PC-9 (cell line): ENCODE measurements at regions not wholly inside any gene's neighbourhood (a gene's known extent, or its start where the extent isn't known, plus 50 kb on each side); places are given as distances from the start of the nearest gene placed in this dataset.

ENCODE experiments used
- BruUV-seq: library from RNA; stranded (reverse); fragments of 400-500 nt; replicated peaks from 2 replicates; lab custom pipeline; 2021; lab: Mats Ljungman, UMichigan
- CTCF ChIA-PET: fragments of 300-600 bp; sonication (Branson Sonifier 250); formaldehyde crosslinking; loops from one replicate; lab custom pipeline; 2022; ENCODE audit warnings: antibody characterized with exemption; lab: Charles Lee
- POLR2A ChIA-PET: fragments of 300-600 bp; sonication (Branson Sonifier 250); formaldehyde crosslinking; loops from one replicate; lab custom pipeline; 2022; ENCODE audit warnings: antibody characterized with exemption; ENCODE audit not compliant: unreplicated experiment; lab: Charles Lee
- DNase-seq, 2 experiments: peaks; one replicate each; pipeline versions ENCODE4 v3.0.0 to v3.0.0-alpha.2; 2015 to 2022; ENCODE audit warnings: mixed read lengths in 1 of 2
- H2AFZ ChIP-seq: fragments of 200-600 bp; sonication (generic); 2 replicates; pipeline ENCODE4 v1.8.1; 2017; ENCODE audit warnings: antibody characterized with exemption
- H3F3A ChIP-seq: fragments of 200-600 bp; sonication (generic); 2 replicates; pipeline ENCODE4 v1.8.1; 2017; ENCODE audit warnings: antibody characterized with exemption, mild to moderate bottlenecking, low read depth; ENCODE audit not compliant: insufficient read depth
- H3K27ac ChIP-seq: fragments of 200-600 bp; sonication (generic); 2 replicates; pipeline ENCODE4 v1.6.1; 2016; ENCODE audit warnings: mixed run types
- H3K27me3 ChIP-seq: fragments of 200-600 bp; sonication (generic); 2 replicates; pipeline ENCODE4 v1.6.1; 2016; ENCODE audit warnings: low read depth, mixed run types; ENCODE audit not compliant: insufficient read depth
- H3K36me3 ChIP-seq: fragments of 200-600 bp; sonication (generic); 2 replicates; pipeline ENCODE4 v1.6.1; 2016; ENCODE audit warnings: low read depth, mixed run types
- H3K4me1 ChIP-seq: fragments of 200-600 bp; sonication (generic); replicated peaks from 2 replicates; pipeline ENCODE4 v1.6.1; 2016; ENCODE audit warnings: mixed run types; ENCODE audit not compliant: insufficient read depth
- H3K4me2 ChIP-seq: fragments of 200-600 bp; sonication (generic); 2 replicates; pipeline ENCODE4 v1.6.1; 2017; ENCODE audit warnings: mixed run types
- H3K4me3 ChIP-seq: fragments of 200-600 bp; sonication (generic); 2 replicates; pipeline ENCODE4 v1.6.1; 2016; ENCODE audit warnings: mixed run types
- H3K79me2 ChIP-seq: fragments of 200-600 bp; sonication (generic); 2 replicates; pipeline ENCODE4 v1.6.1; 2017; ENCODE audit warnings: low read depth, mixed run types
- H3K9me2 ChIP-seq: fragments of 200-600 bp; sonication (generic); 2 replicates; pipeline ENCODE4 v1.8.1; 2017; ENCODE audit warnings: mild to moderate bottlenecking; ENCODE audit not compliant: insufficient read depth
- H3K9me3 ChIP-seq: fragments of 200-600 bp; sonication (generic); 2 replicates; pipeline ENCODE4 v1.8.1; 2016; ENCODE audit warnings: low read depth; ENCODE audit not compliant: insufficient read depth
- H4K20me1 ChIP-seq: fragments of 200-600 bp; sonication (generic); 2 replicates; pipeline ENCODE4 v1.8.1; 2017; ENCODE audit not compliant: insufficient read depth
- CTCF ChIP-seq: fragments of 200-600 bp; sonication (generic); conservative IDR thresholded peaks from 2 replicates; pipeline ENCODE4 v1.6.1; 2017; ENCODE audit warnings: mixed run types, antibody characterized with exemption, mild to moderate bottlenecking, moderate library complexity
- EZH2 ChIP-seq: fragments of 200-600 bp; sonication (generic); IDR thresholded peaks from 2 replicates; pipeline ENCODE4 v1.8.0; 2017; ENCODE audit warnings: antibody characterized with exemption, low read depth
- intact Hi-C: fragments of 100-400 bp; cut with micrococcal nuclease; formaldehyde crosslinking; loops from one replicate; pipeline ENCODE4 v1.10.0; 2022; ENCODE audit not compliant: unreplicated experiment

- intact Hi-C loops = no loop called here
- no peaks in the 10 kb centered on the region for H3K27me3 ChIP-seq
- H3K27ac ChIP-seq = no peak overlapping the region
- BruUV-seq = no TSS peak
- no peak for TF ChIP-seq CTCF
- no peak for TF ChIP-seq EZH2
- H3K9me3 ChIP-seq = no peaks in the 10 kb centered on the region
- no peaks in the 10 kb centered on the region for H3K79me2 ChIP-seq
- no peaks in the 10 kb centered on the region for H4K20me1 ChIP-seq
- H3K4me1 ChIP-seq = no peaks in the 10 kb centered on the region
- CTCF ChIA-PET = no interaction called here
- no peaks in the 10 kb centered on the region for H3F3A ChIP-seq
- H3K4me2 ChIP-seq = no peak overlapping the region
- POLR2A ChIA-PET = no interaction called here
- DNase-seq = no peak
- no peak overlapping the region for H3K4me3 ChIP-seq
- H3K36me3 ChIP-seq = no peaks in the 10 kb centered on the region
- H3K9me2 ChIP-seq = no peaks in the 10 kb centered on the region
- no peak overlapping the region for H2AFZ ChIP-seq
These were observed 229.5 kb downstream of the UBE3D start for GRCh38 chr6:82836022-82836575.

GRCh38 chr6:82840571-82840970 lies 225.1 kb downstream of the UBE3D start:
- H3K27ac ChIP-seq = no peak overlapping the region
- H3K36me3 ChIP-seq = no peaks in the 10 kb centered on the region
- TF ChIP-seq CTCF (no peak), EZH2 (no peak)
- CTCF ChIA-PET = no interaction called here
- H3K79me2 ChIP-seq = no peaks in the 10 kb centered on the region
- no peak for DNase-seq
- H4K20me1 ChIP-seq = no peaks in the 10 kb centered on the region
- no peak overlapping the region for H3K4me2 ChIP-seq
- no peaks in the 10 kb centered on the region for H3K9me2 ChIP-seq
- no peak overlapping the region for H2AFZ ChIP-seq
- no peak overlapping the region for H3K4me3 ChIP-seq
- H3K4me1 ChIP-seq = no peaks in the 10 kb centered on the region
- POLR2A ChIA-PET = no interaction called here
- no peaks in the 10 kb centered on the region for H3F3A ChIP-seq
- BruUV-seq = no TSS peak
- no peaks in the 10 kb centered on the region for H3K27me3 ChIP-seq
- intact Hi-C loops = loop anchor here (5.0 kb wide), 1 partner anchor 112 kb away; no protein-coding TSS in a partner anchor
- H3K9me3 ChIP-seq = no peaks in the 10 kb centered on the region

GRCh38 chr6:82841309-82841708 lies 224.3 kb downstream of the UBE3D start:
- ChIA-PET POLR2A (no interaction called here), CTCF (no interaction called here)
- H3K9me2 ChIP-seq = no peaks in the 10 kb centered on the region
- no peak overlapping the region for H2AFZ ChIP-seq
- H4K20me1 ChIP-seq = no peaks in the 10 kb centered on the region
- no peaks in the 10 kb centered on the region for H3F3A ChIP-seq
- H3K79me2 ChIP-seq = no peaks in the 10 kb centered on the region
- no peak overlapping the region for H3K4me3 ChIP-seq
- H3K27me3 ChIP-seq = no peaks in the 10 kb centered on the region
- H3K27ac ChIP-seq = no peak overlapping the region
- H3K4me1 ChIP-seq = no peaks in the 10 kb centered on the region
- H3K36me3 ChIP-seq = no peaks in the 10 kb centered on the region
- H3K4me2 ChIP-seq = no peak overlapping the region
- intact Hi-C loops = loop anchor here (5.0 kb wide), 1 partner anchor 111 kb away; no protein-coding TSS in a partner anchor
- no peak for DNase-seq
- no peak for TF ChIP-seq EZH2
- no peak for TF ChIP-seq CTCF
- H3K9me3 ChIP-seq = no peaks in the 10 kb centered on the region
- BruUV-seq = no TSS peak
